Right atrium auricular region (tissue), 2 donors: ENCODE measurements at regions not wholly inside any gene's neighbourhood (a gene's known extent, or its start where the extent isn't known, plus 50 kb on each side); places are given as distances from the start of the nearest gene placed in this dataset.

Source experiments
- DNase-seq: peaks from one replicate; pipeline ENCODE4 v3.0.0-alpha.2; 2019; ENCODE audit warnings: low spot score
- H3K27ac ChIP-seq, 2 donors: fragments of 200-600 bp; sonication (generic); 1 replicate in 1 of 2; 2 replicates in 1 of 2; pipeline ENCODE4 v1.5.1; 2016 to 2019
- H3K27me3 ChIP-seq, 2 donors: fragments of 200-600 bp; sonication (generic); one replicate each; pipeline versions ENCODE4 v1.5.1 to v1.6.0; 2017 to 2019
- H3K36me3 ChIP-seq: fragments of 200-600 bp; sonication (generic); one replicate; pipeline ENCODE4 v1.5.1; 2016
- H3K4me1 ChIP-seq, 2 donors: fragments of 200-600 bp; sonication (generic); one replicate each; pipeline versions ENCODE4 v1.5.1 to v1.6.0; 2017 to 2019
- H3K4me3 ChIP-seq, 2 donors: fragments of 200-600 bp; sonication (generic); 1 replicate in 1 of 2; 2 replicates in 1 of 2; pipeline ENCODE4 v1.5.1; 2017 to 2019; ENCODE audit warnings: mild to moderate bottlenecking in 1 of 2, moderate library complexity in 1 of 2
- H3K9me3 ChIP-seq, 2 donors: fragments of 200-600 bp; sonication (generic); one replicate each; pipeline ENCODE4 v1.5.1; 2019
- CTCF ChIP-seq, 2 donors: fragments of 200-600 bp; sonication (generic); IDR thresholded peaks; one replicate each; pipeline ENCODE4 v1.5.1; 2019; ENCODE audit warnings: antibody characterized with exemption in 2 of 2

- DNase-seq: no peak
- Histone ChIP-seq H3K4me3 (no peak overlapping the region), H3K27ac (no peak overlapping the region), H3K4me1 (no peaks in the 10 kb centered on the region), H3K27me3 (no peaks in the 10 kb centered on the region), H3K9me3 (no peaks in the 10 kb centered on the region), H3K36me3 (no peaks in the 10 kb centered on the region)
- no peak for TF ChIP-seq CTCF (IDR thresholded peaks at IDR 0.05)
These were observed 242.2 kb downstream of the HGF start for GRCh38 chr7:81527651-81528050.

- Histone ChIP-seq H3K9me3 (no peaks in the 10 kb centered on the region), H3K36me3 (no peaks in the 10 kb centered on the region), H3K27ac (no peak overlapping the region), H3K4me3 (no peak overlapping the region), H3K27me3 (no peaks in the 10 kb centered on the region), H3K4me1 (no peaks in the 10 kb centered on the region)
- no peak for DNase-seq
- no peak for TF ChIP-seq CTCF (IDR thresholded peaks at IDR 0.05)
These were observed 242.9 kb downstream of the HGF start for GRCh38 chr7:81526971-81527370.

GRCh38 chr7:81525841-81526240 lies 244.0 kb downstream of the HGF start:
- DNase-seq: no peak
- Histone ChIP-seq H3K9me3 (no peaks in the 10 kb centered on the region), H3K27me3 (no peaks in the 10 kb centered on the region), H3K36me3 (no peaks in the 10 kb centered on the region), H3K4me3 (no peak overlapping the region), H3K27ac (no peak overlapping the region), H3K4me1 (no peaks in the 10 kb centered on the region)
- no peak for TF ChIP-seq CTCF (IDR thresholded peaks at IDR 0.05)

- Histone ChIP-seq H3K4me3 (no peak overlapping the region), H3K9me3 (no peaks in the 10 kb centered on the region), H3K27ac (no peak overlapping the region), H3K27me3 (no peaks in the 10 kb centered on the region), H3K36me3 (no peaks in the 10 kb centered on the region), H3K4me1 (no peaks in the 10 kb centered on the region)
- no peak for DNase-seq
- TF ChIP-seq CTCF (IDR thresholded peaks at IDR 0.05): no peak
These were observed 250.0 kb downstream of the HGF start for GRCh38 chr7:81519886-81520285.

GRCh38 chr7:81516898-81517297 lies 252.9 kb downstream of the HGF start:
- Histone ChIP-seq H3K9me3 (peaks cover 0 to 4% of the 10 kb centered on the region in 2 donors), H3K27ac (no peak overlapping the region), H3K4me1 (no peaks in the 10 kb centered on the region), H3K27me3 (no peaks in the 10 kb centered on the region), H3K4me3 (no peak overlapping the region), H3K36me3 (no peaks in the 10 kb centered on the region)
- TF ChIP-seq CTCF (IDR thresholded peaks at IDR 0.05): no peak
- DNase-seq: no peak

GRCh38 chr7:81515009-81515408 lies 254.8 kb downstream of the HGF start:
- H3K27me3 ChIP-seq: no peaks in the 10 kb centered on the region
- H3K4me1 ChIP-seq: no peaks in the 10 kb centered on the region
- no peak overlapping the region for H3K4me3 ChIP-seq
- no peak for DNase-seq
- TF ChIP-seq CTCF (IDR thresholded peaks at IDR 0.05): no peak
- H3K9me3 ChIP-seq: peaks cover 0 to 4% of the 10 kb centered on the region in 2 donors
- H3K36me3 ChIP-seq: no peaks in the 10 kb centered on the region
- H3K27ac ChIP-seq: no peak overlapping the region
